Thoracic aorta (tissue), 2 donors: ENCODE measurements at regions not wholly inside any gene's neighbourhood (a gene's known extent, or its start where the extent isn't known, plus 50 kb on each side); places are given as distances from the start of the nearest gene placed in this dataset.
"Not testable (repeated sequence)": the region's sequence is repeated elsewhere in the genome, so short reads cannot be mapped to it uniquely, and the experiment has no call there.

Experiments
- ATAC-seq: fragments of 150-250 bp; one replicate; pipeline ENCODE4 v1.8.0; 2017; ENCODE audit warnings: low read depth; ENCODE audit not compliant: insufficient number of reproducible peaks, low FRiP score
- DNase-seq: peaks from one replicate; pipeline ENCODE4 v3.0.0-alpha.2; 2020; ENCODE audit warnings: low spot score
- H3K27ac ChIP-seq, 2 donors: fragments of 200-600 bp; sonication (generic); 1 replicate in 1 of 2; 2 replicates in 1 of 2; pipeline ENCODE4 v1.5.1; 2016; ENCODE audit warnings: mild to moderate bottlenecking in 2 of 2, moderate library complexity in 2 of 2
- H3K27me3 ChIP-seq: fragments of 200-600 bp; sonication (generic); replicated peaks from 2 replicates; pipeline ENCODE4 v1.6.0; 2016; ENCODE audit warnings: mild to moderate bottlenecking; ENCODE audit not compliant: insufficient read depth
- H3K36me3 ChIP-seq: fragments of 200-600 bp; sonication (generic); one replicate; pipeline ENCODE4 v1.5.1; 2016
- H3K4me1 ChIP-seq, 2 donors: fragments of 200-600 bp; sonication (generic); 1 replicate in 1 of 2; 2 replicates in 1 of 2; pipeline versions ENCODE4 v1.5.1 to v1.6.0; 2016; ENCODE audit warnings: low read depth in 2 of 2, mild to moderate bottlenecking in 1 of 2; ENCODE audit not compliant: control insufficient read depth in 1 of 2
- H3K4me3 ChIP-seq: fragments of 200-600 bp; sonication (generic); 2 replicates; pipeline ENCODE4 v1.5.1; 2016; ENCODE audit warnings: mild to moderate bottlenecking
- H3K9me3 ChIP-seq: fragments of 200-600 bp; sonication (generic); 2 replicates; pipeline ENCODE4 v1.5.1; 2016
- CTCF ChIP-seq: fragments of 200-600 bp; sonication (generic); IDR thresholded peaks from one replicate; pipeline ENCODE4 v1.5.1; 2019; ENCODE audit warnings: antibody characterized with exemption

GRCh38 chr12:13530966-13531365 is 334.4 kb downstream of the EMP1 start:
- Histone ChIP-seq H3K27me3 (no peaks in the 10 kb centered on the region), H3K36me3 (no peaks in the 10 kb centered on the region), H3K4me3 (no peak overlapping the region), H3K4me1 (no peaks in the 10 kb centered on the region), H3K9me3 (no peaks in the 10 kb centered on the region), H3K27ac (no peak overlapping the region)
- ATAC-seq (no peak), DNase-seq (no peak)
- no peak for TF ChIP-seq CTCF

GRCh38 chr12:13526185-13526921 is 329.8 kb downstream of the EMP1 start:
- not testable (repeated sequence) for H3K4me1 ChIP-seq, H3K9me3 ChIP-seq, H3K36me3 ChIP-seq, H3K4me3 ChIP-seq, ATAC-seq, DNase-seq, H3K27ac ChIP-seq, H3K27me3 ChIP-seq

- H3K27ac ChIP-seq: no peak overlapping the region
- DNase-seq (no peak), ATAC-seq (no peak)
- H3K9me3 ChIP-seq: no peaks in the 10 kb centered on the region
- H3K36me3 ChIP-seq: no peaks in the 10 kb centered on the region
- H3K27me3 ChIP-seq: no peaks in the 10 kb centered on the region
- H3K4me3 ChIP-seq: no peak overlapping the region
- no peak for TF ChIP-seq CTCF
- H3K4me1 ChIP-seq: no peaks in the 10 kb centered on the region
Observed at GRCh38 chr12:13523536-13524307, 327.2 kb downstream of the EMP1 start.

GRCh38 chr12:13518034-13518433 is 321.5 kb downstream of the EMP1 start:
- H3K27ac ChIP-seq, H3K36me3 ChIP-seq, H3K9me3 ChIP-seq, H3K4me3 ChIP-seq, DNase-seq, ATAC-seq, H3K4me1 ChIP-seq, H3K27me3 ChIP-seq: not testable (repeated sequence)

GRCh38 chr12:13509740-13510139 is 313.2 kb downstream of the EMP1 start:
- DNase-seq: no peak
- ATAC-seq: no peak
- Histone ChIP-seq H3K36me3 (no peaks in the 10 kb centered on the region), H3K27me3 (no peaks in the 10 kb centered on the region), H3K4me1 (no peaks in the 10 kb centered on the region), H3K27ac (no peak overlapping the region), H3K4me3 (no peak overlapping the region), H3K9me3 (no peaks in the 10 kb centered on the region)
- TF ChIP-seq CTCF: no peak

GRCh38 chr12:13505636-13506035 is 309.1 kb downstream of the EMP1 start:
- TF ChIP-seq CTCF: no peak
- H3K27ac ChIP-seq: no peak overlapping the region
- ATAC-seq: no peak
- H3K4me1 ChIP-seq: no peaks in the 10 kb centered on the region
- no peak for DNase-seq
- H3K9me3 ChIP-seq: no peaks in the 10 kb centered on the region
- no peaks in the 10 kb centered on the region for H3K27me3 ChIP-seq
- H3K36me3 ChIP-seq: no peaks in the 10 kb centered on the region
- H3K4me3 ChIP-seq: no peak overlapping the region
